Esophagus muscularis mucosa (tissue), 4 donors: ENCODE measurements at regions not wholly inside any gene's neighbourhood (a gene's known extent, or its start where the extent isn't known, plus 50 kb on each side); places are given as distances from the start of the nearest gene placed in this dataset.

Source experiments
- DNase-seq: peaks from one replicate; pipeline ENCODE4 v3.0.0-alpha.2; 2017; ENCODE audit errors: extremely low spot score
- H3K27ac ChIP-seq, 4 donors: fragments of 200-600 bp; sonication (generic); replicated peaks in 1 of 4; 1 replicate in 3 of 4; 2 replicates in 1 of 4; pipeline ENCODE4 v1.5.1; 2016 to 2019; ENCODE audit warnings: mild to moderate bottlenecking in 1 of 4
- H3K27me3 ChIP-seq, 4 donors: fragments of 200-600 bp; sonication (generic); one replicate each; pipeline versions ENCODE4 v1.5.1 to v1.6.0; 2016 to 2019
- H3K36me3 ChIP-seq, 4 donors: fragments of 200-600 bp; sonication (generic); one replicate each; pipeline ENCODE4 v1.5.1; 2016 to 2019
- H3K4me1 ChIP-seq, 4 donors: fragments of 200-600 bp; sonication (generic); one replicate each; pipeline ENCODE4 v1.5.1; 2016 to 2019
- H3K4me3 ChIP-seq, 4 donors: fragments of 200-600 bp; sonication (generic); 1 replicate in 2 of 4; 2 replicates in 2 of 4; pipeline ENCODE4 v1.5.1; 2016 to 2019; ENCODE audit warnings: mild to moderate bottlenecking in 4 of 4, moderate library complexity in 1 of 4
- H3K9me3 ChIP-seq, 4 donors: fragments of 200-600 bp; sonication (generic); 1 replicate in 3 of 4; 2 replicates in 1 of 4; pipeline ENCODE4 v1.5.1; 2016 to 2019
- EP300 ChIP-seq: sonication (generic); formaldehyde crosslinking; IDR thresholded peaks from one replicate; pipeline ENCODE4 v1.6.1; 2017; ENCODE audit warnings: antibody characterized with exemption
- POLR2A ChIP-seq: fragments of 450-650 bp; IDR thresholded peaks from one replicate; pipeline ENCODE4 v1.6.1; 2017; ENCODE audit warnings: antibody characterized with exemption, moderate library complexity, mild to moderate bottlenecking, low read depth
- POLR2AphosphoS5 ChIP-seq, 2 donors: sonication (generic); formaldehyde crosslinking; IDR thresholded peaks; one replicate each; pipeline ENCODE4 v1.6.1; 2017; ENCODE audit warnings: antibody characterized with exemption in 2 of 2
- WGBS: methylation state at CpG from one replicate; pipeline ENCODE4 v1.1.5; 2018; 5-methylcytosine and 5-hydroxymethylcytosine counted together
- intact Hi-C: fragments of 100-400 bp; cut with DNase I; formaldehyde crosslinking; loops from one replicate; pipeline ENCODE4 v1.15.1; 2023
- TF ChIP-seq, protein P1 (sequence below), 3 experiments: fragments of 200-600 bp in 2 of 3; fragments of 450-650 bp in 1 of 3; sonication (generic) in 2 of 3; IDR thresholded peaks; one replicate each; pipeline ENCODE4 v1.5.1; 2017 to 2019; ENCODE audit warnings: antibody characterized with exemption in 3 of 3, mild to moderate bottlenecking in 2 of 3, moderate library complexity in 1 of 3

DNA sequence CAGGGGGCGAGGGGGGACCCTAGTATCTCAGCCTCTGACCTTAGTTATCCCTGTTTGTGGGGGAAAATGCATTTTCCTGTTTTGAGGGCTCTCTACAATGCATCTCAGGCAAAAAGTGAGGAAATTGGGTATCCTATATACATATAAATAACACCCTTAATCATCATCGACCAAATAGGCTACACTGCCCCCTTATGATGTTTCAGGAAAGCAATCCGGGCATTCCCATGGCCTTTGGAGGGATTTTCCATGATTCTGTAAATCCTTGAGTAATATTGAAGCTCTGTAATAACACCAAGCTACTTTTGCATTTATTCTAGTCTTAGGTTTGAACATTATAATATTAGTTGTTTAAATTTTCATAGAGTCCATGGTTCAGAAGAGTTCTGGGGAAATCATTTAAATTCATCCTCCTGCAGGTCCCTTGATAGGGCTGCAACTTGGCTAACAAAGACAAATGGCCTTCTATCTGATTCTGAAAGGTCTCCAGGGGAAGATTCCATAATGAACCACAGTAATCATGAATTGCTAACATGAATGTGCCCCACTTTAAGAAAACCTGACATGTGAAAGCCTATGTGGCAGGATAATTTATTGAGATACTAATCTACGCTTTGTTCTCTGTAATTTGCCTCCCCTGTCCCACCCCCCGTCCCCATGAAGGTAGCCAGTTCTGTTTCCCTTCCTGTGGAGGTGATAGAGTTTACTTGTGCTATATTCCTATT is 91.5 kb upstream of the SCOC start:
- DNase-seq = no peak
- no peaks in the 10 kb centered on the region for H3K36me3 ChIP-seq
- H3K4me1 ChIP-seq = no peaks in the 10 kb centered on the region
- H3K27ac ChIP-seq = no peak overlapping the region
- intact Hi-C loops = no loop called here
- WGBS = 82% methylated on average over 5 of the region's 5 CpGs
- H3K4me3 ChIP-seq = no peak overlapping the region
- TF ChIP-seq EP300 (no peak), POLR2AphosphoS5 (IDR thresholded peaks at IDR 0.05) (no peak)
- TF ChIP-seq, protein P1, sequence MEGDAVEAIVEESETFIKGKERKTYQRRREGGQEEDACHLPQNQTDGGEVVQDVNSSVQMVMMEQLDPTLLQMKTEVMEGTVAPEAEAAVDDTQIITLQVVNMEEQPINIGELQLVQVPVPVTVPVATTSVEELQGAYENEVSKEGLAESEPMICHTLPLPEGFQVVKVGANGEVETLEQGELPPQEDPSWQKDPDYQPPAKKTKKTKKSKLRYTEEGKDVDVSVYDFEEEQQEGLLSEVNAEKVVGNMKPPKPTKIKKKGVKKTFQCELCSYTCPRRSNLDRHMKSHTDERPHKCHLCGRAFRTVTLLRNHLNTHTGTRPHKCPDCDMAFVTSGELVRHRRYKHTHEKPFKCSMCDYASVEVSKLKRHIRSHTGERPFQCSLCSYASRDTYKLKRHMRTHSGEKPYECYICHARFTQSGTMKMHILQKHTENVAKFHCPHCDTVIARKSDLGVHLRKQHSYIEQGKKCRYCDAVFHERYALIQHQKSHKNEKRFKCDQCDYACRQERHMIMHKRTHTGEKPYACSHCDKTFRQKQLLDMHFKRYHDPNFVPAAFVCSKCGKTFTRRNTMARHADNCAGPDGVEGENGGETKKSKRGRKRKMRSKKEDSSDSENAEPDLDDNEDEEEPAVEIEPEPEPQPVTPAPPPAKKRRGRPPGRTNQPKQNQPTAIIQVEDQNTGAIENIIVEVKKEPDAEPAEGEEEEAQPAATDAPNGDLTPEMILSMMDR (IDR thresholded peaks at IDR 0.05) = no peak
- peaks cover 0 to 3% (median 0%) of the 10 kb centered on the region in 4 donors for H3K27me3 ChIP-seq
- H3K9me3 ChIP-seq = no peaks in the 10 kb centered on the region

DNA sequence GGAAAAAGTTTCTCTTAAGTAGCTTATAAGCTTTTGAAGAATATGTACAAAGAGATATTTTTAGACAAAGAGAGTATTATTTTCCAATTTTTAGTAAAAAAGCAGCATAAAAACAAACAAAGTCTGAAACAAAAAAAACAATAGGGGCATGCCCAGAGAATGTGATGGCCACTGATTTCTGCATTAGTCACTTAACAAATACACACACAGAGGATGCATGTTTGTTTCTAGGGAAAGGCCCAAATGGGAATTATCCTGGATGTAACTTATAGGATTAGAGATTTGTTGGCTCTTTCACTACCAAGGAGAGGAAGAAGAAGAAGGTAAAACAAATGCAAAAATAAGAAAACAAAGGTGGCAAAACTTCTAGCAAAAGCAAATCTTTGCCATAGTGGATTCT is 95.9 kb upstream of the SCOC start:
- TF ChIP-seq POLR2AphosphoS5 (IDR thresholded peaks at IDR 0.05) = no peak
- no peak for TF ChIP-seq POLR2A
- TF ChIP-seq EP300 = no peak
- TF ChIP-seq, protein P1 (IDR thresholded peaks at IDR 0.05) = no peak
- intact Hi-C loops = no loop called here
- Histone ChIP-seq H3K27me3 (peaks cover 0 to 3% (median 0%) of the 10 kb centered on the region in 4 donors), H3K4me3 (no peak overlapping the region), H3K27ac (no peak overlapping the region), H3K4me1 (no peaks in the 10 kb centered on the region), H3K9me3 (no peaks in the 10 kb centered on the region), H3K36me3 (no peaks in the 10 kb centered on the region)
- DNase-seq = no peak

DNA sequence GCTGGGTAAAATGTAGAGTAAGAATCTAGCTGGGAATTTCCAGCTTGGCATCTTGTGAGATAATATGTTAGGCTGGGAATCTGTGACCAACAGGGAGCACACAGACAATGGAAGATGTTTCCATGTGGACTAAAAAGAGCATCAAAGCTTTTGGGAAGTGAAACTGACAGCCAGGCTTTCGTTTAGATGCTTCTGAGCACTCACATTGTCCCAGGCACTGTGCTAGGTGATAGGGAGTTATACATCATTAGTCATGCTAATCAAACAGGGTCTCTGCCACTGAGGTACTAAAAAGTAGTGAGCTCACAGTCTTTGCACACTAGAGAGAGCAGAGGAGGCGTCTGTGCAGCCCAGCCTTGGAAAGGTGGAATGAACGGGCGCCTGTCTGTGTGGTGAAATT is 101.9 kb upstream of the SCOC start:
- TF ChIP-seq POLR2AphosphoS5 (IDR thresholded peaks at IDR 0.05) (no peak), POLR2A (no peak), EP300 (no peak)
- TF ChIP-seq, protein P1 (IDR thresholded peaks at IDR 0.05) = no peak
- no peak for DNase-seq
- Histone ChIP-seq H3K4me1 (peaks cover 0 to 8% (median 4%) of the 10 kb centered on the region in 4 donors), H3K36me3 (no peaks in the 10 kb centered on the region), H3K27me3 (no peaks in the 10 kb centered on the region), H3K4me3 (no peak overlapping the region), H3K9me3 (no peaks in the 10 kb centered on the region), H3K27ac (no peak overlapping the region)
- 91% methylated on average over 4 of the region's 4 CpGs for WGBS
- intact Hi-C loops = no loop called here

DNA sequence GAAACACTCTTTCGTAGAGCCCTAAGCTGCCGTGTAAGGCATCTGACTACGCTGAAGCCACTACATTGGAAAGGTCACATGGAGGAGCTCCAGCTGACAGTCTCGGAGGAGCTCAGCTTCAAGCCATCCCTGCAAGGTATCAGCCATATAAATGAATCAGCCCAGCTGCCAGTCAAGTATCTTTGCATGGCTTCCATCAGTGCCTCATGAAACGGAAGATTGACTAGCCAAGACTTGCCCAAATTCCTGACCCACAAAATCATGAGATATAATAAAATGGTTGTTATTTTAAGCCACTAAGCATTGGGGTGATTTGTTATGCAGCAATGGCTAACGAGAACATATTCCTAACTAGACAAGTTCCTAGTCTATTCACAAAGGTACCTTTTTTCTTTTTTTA is 104.1 kb upstream of the SCOC start:
- DNase-seq = no peak
- H3K4me1 ChIP-seq = peaks cover 0 to 8% (median 4%) of the 10 kb centered on the region in 4 donors
- H3K36me3 ChIP-seq = no peaks in the 10 kb centered on the region
- H3K27me3 ChIP-seq = no peaks in the 10 kb centered on the region
- no peak overlapping the region for H3K4me3 ChIP-seq
- no peak overlapping the region for H3K27ac ChIP-seq
- no peaks in the 10 kb centered on the region for H3K9me3 ChIP-seq
- intact Hi-C loops = loop anchor here (10.0 kb wide), 1 partner anchor 55 kb away; no protein-coding TSS in a partner anchor
- TF ChIP-seq, protein P1 (IDR thresholded peaks at IDR 0.05) = no peak
- no peak for TF ChIP-seq EP300
- TF ChIP-seq POLR2AphosphoS5 (IDR thresholded peaks at IDR 0.05) = no peak
- no peak for TF ChIP-seq POLR2A
- WGBS = 97% methylated on average over 6 of the region's 6 CpGs
